ENCODE measurements at regions not wholly inside any gene's neighbourhood (a gene's known extent, or its start where the extent isn't known, plus 50 kb on each side); places are given as distances from the start of the nearest gene placed in this dataset.

- TF ChIP-seq ZSCAN16 (tag by site-specific recombination; IDR thresholded peaks at IDR 0.05) (no peak), ZNF600 (tag by site-specific recombination; IDR thresholded peaks at IDR 0.05) (peak; percentile 58), ZFP37 (tag by site-specific recombination; IDR thresholded peaks at IDR 0.05) (0 out of 2 replicates have a peak, but pooled peaks have one; percentile 31), ZIC2 (tag by site-specific recombination; IDR thresholded peaks at IDR 0.05) (peak; percentile 58), OVOL3 (tag by site-specific recombination; IDR thresholded peaks at IDR 0.05) (no peak), SALL2 (tag by site-specific recombination; IDR thresholded peaks at IDR 0.05; ENCODE audit: borderline replicate concordance) (no peak), ZNF114 (tag by site-specific recombination; IDR thresholded peaks at IDR 0.05) (no peak), ZNF776 (tag by site-specific recombination; IDR thresholded peaks at IDR 0.05; ENCODE audit: borderline replicate concordance) (no peak), HOXC10 (CRISPR knock-in tag; IDR thresholded peaks at IDR 0.05) (no peak), GLI4 (tag by site-specific recombination; IDR thresholded peaks at IDR 0.05) (no peak), ZNF157 (tag by site-specific recombination; IDR thresholded peaks at IDR 0.05) (no peak), ZNF366 (tag by site-specific recombination; conservative IDR thresholded peaks at IDR 0.05) (peak; percentile 82), ZNF18 (tag by site-specific recombination; IDR thresholded peaks at IDR 0.05) (no peak), ZBTB10 (tag by site-specific recombination; IDR thresholded peaks at IDR 0.05) (no peak), ZNF398 (tag by site-specific recombination; IDR thresholded peaks at IDR 0.05) (no peak), ZNF792 (tag by site-specific recombination; IDR thresholded peaks at IDR 0.05) (no peak), ZNF184 (tag by site-specific recombination; IDR thresholded peaks at IDR 0.05) (no peak), ZNF302 (tag by site-specific recombination; IDR thresholded peaks at IDR 0.05; ENCODE audit: low read depth) (no peak), ZNF544 (tag by site-specific recombination; IDR thresholded peaks at IDR 0.05) (no peak), KLF8 (tag by site-specific recombination; IDR thresholded peaks at IDR 0.05) (no peak), KLF10 (tag by site-specific recombination; IDR thresholded peaks at IDR 0.05) (no peak), ZNF580 (tag by site-specific recombination; IDR thresholded peaks at IDR 0.05) (no peak), ZNF645 (tag by site-specific recombination; IDR thresholded peaks at IDR 0.05) (no peak), SP2 (tag by site-specific recombination; IDR thresholded peaks at IDR 0.05) (no peak)
- TF ChIP-seq, protein P1, sequence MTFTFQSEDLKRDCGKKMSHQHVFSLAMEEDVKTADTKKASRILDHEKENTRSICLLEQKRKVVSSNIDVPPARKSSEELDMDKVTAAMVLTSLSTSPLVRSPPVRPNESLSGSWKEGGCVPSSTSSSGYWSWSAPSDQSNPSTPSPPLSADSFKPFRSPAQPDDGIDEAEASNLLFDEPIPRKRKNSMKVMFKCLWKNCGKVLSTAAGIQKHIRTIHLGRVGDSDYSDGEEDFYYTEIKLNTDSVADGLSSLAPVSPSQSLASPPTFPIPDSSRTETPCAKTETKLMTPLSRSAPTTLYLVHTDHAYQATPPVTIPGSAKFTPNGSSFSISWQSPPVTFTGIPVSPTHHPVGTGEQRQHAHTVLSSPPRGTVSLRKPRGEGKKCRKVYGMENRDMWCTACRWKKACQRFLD (tag by site-specific recombination; IDR thresholded peaks at IDR 0.05), result no peak
- TF ChIP-seq, protein P2, sequence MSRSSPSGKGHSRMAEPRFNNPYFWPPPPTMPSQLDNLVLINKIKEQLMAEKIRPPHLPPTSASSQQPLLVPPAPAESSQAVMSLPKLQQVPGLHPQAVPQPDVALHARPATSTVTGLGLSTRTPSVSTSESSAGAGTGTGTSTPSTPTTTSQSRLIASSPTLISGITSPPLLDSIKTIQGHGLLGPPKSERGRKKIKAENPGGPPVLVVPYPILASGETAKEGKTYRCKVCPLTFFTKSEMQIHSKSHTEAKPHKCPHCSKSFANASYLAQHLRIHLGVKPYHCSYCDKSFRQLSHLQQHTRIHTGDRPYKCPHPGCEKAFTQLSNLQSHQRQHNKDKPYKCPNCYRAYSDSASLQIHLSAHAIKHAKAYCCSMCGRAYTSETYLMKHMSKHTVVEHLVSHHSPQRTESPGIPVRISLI (tag by site-specific recombination; IDR thresholded peaks at IDR 0.05), result no peak
- TF ChIP-seq, protein P3, sequence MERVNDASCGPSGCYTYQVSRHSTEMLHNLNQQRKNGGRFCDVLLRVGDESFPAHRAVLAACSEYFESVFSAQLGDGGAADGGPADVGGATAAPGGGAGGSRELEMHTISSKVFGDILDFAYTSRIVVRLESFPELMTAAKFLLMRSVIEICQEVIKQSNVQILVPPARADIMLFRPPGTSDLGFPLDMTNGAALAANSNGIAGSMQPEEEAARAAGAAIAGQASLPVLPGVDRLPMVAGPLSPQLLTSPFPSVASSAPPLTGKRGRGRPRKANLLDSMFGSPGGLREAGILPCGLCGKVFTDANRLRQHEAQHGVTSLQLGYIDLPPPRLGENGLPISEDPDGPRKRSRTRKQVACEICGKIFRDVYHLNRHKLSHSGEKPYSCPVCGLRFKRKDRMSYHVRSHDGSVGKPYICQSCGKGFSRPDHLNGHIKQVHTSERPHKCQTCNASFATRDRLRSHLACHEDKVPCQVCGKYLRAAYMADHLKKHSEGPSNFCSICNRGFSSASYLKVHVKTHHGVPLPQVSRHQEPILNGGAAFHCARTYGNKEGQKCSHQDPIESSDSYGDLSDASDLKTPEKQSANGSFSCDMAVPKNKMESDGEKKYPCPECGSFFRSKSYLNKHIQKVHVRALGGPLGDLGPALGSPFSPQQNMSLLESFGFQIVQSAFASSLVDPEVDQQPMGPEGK (tag by site-specific recombination; IDR thresholded peaks at IDR 0.05), result peak; percentile 27; the same call in 1 of the 2 replicates
Measured at GRCh38 chr3:159882790-159883779, 105.5 kb upstream of the IL12A start (continued).

All from HEK293 (cell line).